Hepatocyte (in vitro differentiated cells): ENCODE measurements at regions not wholly inside any gene's neighbourhood (a gene's known extent, or its start where the extent isn't known, plus 50 kb on each side); places are given as distances from the start of the nearest gene placed in this dataset.

Experiments used
- CTCF ChIP-seq: fragments of 200-600 bp; sonication (generic); IDR thresholded peaks from 2 replicates; pipeline ENCODE4 v1.5.1; 2016; ENCODE audit warnings: antibody characterized with exemption, mild to moderate bottlenecking; ENCODE audit not compliant: poor library complexity
- EZH2 ChIP-seq: fragments of 200-600 bp; sonication (generic); IDR thresholded peaks from 2 replicates; pipeline ENCODE4 v1.6.1; 2016; ENCODE audit warnings: antibody characterized with exemption, mild to moderate bottlenecking, borderline replicate concordance
- EZH2phosphoT487 ChIP-seq: fragments of 200-600 bp; sonication (generic); IDR thresholded peaks from one replicate; pipeline ENCODE4 v1.6.1; 2018; ENCODE audit warnings: antibody characterized with exemption, mild to moderate bottlenecking, low read depth, moderate library complexity; ENCODE audit not compliant: unreplicated experiment, severe bottlenecking

- no peak for TF ChIP-seq CTCF
- TF ChIP-seq EZH2phosphoT487, result no peak
- no peak for TF ChIP-seq EZH2
Observed at GRCh38 chr16:85990861-85991301, 91.9 kb downstream of the IRF8 start.
